ENCODE measurements at regions not wholly inside any gene's neighbourhood (a gene's known extent, or its start where the extent isn't known, plus 50 kb on each side); places are given as distances from the start of the nearest gene placed in this dataset.

DNA sequence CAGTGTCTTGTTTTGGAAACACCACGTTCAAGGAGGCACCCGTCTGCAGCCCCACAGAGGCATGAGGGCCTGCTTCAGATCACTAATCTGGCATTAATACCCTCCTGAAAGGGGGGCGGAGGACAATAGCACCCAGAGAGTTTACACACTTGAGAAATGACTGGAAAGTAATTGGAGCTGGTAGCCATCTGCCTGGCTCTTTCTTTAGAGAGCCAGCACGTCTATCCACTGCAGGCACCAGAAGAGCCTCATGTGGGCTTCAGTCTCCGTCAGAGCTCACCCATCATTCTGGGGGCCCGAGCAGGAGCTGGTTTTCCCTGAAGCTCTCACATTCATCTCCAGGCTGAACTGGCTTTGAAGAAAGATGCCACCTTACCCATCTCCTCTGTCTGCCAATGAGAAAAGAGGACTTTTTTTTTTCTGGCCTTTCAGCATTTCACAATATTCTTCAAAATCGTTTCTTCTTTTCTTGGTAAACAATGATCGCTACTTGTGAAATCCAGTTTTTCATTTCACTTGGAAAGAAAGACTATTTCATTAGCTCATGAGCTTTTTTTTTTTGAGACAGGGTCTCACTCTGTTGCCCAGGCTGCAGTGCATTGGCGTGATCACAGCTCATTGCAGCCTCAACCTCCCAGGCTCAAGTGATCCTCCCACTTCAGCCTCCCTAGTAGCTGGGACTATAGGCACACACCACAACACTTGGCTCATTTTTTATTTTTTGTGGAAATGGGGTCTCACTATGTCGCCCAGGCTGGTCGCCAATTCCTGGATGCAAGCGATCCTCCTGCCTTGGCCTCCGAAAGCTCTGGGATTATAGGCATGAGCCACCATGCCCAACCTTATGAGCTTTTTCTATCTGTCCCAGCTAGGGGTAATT is 124.7 kb upstream of the ZNF217 start:
- no peaks in the 10 kb centered on the region for H3K27me3 ChIP-seq
- H3K9me3 ChIP-seq: no peaks in the 10 kb centered on the region
- no peak for DNase-seq
- no peaks in the 10 kb centered on the region for H3K36me3 ChIP-seq
- no peak overlapping the region for H3K27ac ChIP-seq
- TF ChIP-seq CTCF (IDR thresholded peaks at IDR 0.05): no peak
- H3K4me3 ChIP-seq: no peak overlapping the region
- intact Hi-C loops (cut with DNase I; ENCODE audit: low total_unique reads): no loop called here
- H3K4me1 ChIP-seq: no peaks in the 10 kb centered on the region

DNA sequence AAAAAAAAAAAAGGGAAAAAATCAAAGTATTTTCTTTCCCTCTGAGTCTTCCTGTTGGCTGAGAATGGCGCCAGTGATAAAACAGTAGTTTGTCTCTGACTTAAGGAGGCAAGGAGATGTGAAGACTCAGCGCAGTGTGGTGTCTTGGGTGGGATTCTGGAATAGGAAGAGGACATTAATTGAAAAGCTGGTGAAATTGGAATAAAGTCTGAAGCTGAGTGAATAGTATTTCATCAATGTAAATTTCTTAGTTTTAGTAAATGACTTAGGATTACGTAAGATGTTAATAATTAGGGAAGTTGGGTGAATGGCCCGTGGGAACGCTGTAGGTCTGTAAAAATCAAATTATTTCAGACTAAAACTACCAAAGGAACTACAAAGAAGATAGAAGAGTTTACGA is 122.8 kb upstream of the ZNF217 start:
- no peak for TF ChIP-seq CTCF (IDR thresholded peaks at IDR 0.05)
- no peak for DNase-seq
- no peaks in the 10 kb centered on the region for H3K4me1 ChIP-seq
- no peaks in the 10 kb centered on the region for H3K27me3 ChIP-seq
- H3K36me3 ChIP-seq: no peaks in the 10 kb centered on the region
- intact Hi-C loops (cut with DNase I; ENCODE audit: low total_unique reads): no loop called here
- H3K27ac ChIP-seq: no peak overlapping the region
- H3K4me3 ChIP-seq: no peak overlapping the region
- no peaks in the 10 kb centered on the region for H3K9me3 ChIP-seq

DNA sequence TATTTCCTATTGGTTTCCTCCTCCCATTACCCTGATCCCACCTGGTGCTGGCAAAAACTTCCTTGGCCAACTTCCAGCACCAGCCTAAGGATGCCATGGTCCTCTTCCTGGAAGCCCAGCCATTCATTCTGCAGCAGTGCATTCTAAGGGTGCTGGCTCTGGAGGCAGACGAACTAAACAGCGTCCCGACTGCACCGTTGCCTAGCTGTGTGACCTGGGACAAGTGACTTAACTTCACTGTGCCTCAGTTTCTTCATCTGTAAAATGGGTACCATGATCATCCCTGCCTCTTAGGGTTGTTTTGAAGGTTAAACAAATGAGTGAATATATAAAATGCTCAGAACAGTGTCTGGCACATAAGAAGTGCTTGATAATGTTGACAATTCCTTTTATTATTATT is 120.9 kb upstream of the ZNF217 start:
- intact Hi-C loops (cut with DNase I; ENCODE audit: low total_unique reads): no loop called here
- no peak overlapping the region for H3K27ac ChIP-seq
- no peak overlapping the region for H3K4me3 ChIP-seq
- H3K27me3 ChIP-seq: no peaks in the 10 kb centered on the region
- no peak for DNase-seq
- no peaks in the 10 kb centered on the region for H3K36me3 ChIP-seq
- TF ChIP-seq CTCF (IDR thresholded peaks at IDR 0.05): no peak
- H3K4me1 ChIP-seq: no peaks in the 10 kb centered on the region
- no peaks in the 10 kb centered on the region for H3K9me3 ChIP-seq

- no peaks in the 10 kb centered on the region for H3K4me1 ChIP-seq
Observed at GRCh38 chr20:53713328-53714056, 119.9 kb upstream of the ZNF217 start.

More at GRCh38 chr20:53713328-53714056, 119.9 kb upstream of the ZNF217 start:
- H3K27me3 ChIP-seq: no peaks in the 10 kb centered on the region
- no peak for DNase-seq
- no peak for TF ChIP-seq CTCF (IDR thresholded peaks at IDR 0.05)
- H3K27ac ChIP-seq: no peak overlapping the region
- no peaks in the 10 kb centered on the region for H3K36me3 ChIP-seq
- intact Hi-C loops (cut with DNase I; ENCODE audit: low total_unique reads): no loop called here
- no peak overlapping the region for H3K4me3 ChIP-seq
- H3K9me3 ChIP-seq: no peaks in the 10 kb centered on the region
